OCI-LY3 (cell line): ENCODE measurements at regions not wholly inside any gene's neighbourhood (a gene's known extent, or its start where the extent isn't known, plus 50 kb on each side); places are given as distances from the start of the nearest gene placed in this dataset.

Source experiments
- EZH2phosphoT487 ChIP-seq: fragments of 200-600 bp; shearing (Covaris generic); IDR thresholded peaks from 2 replicates; pipeline ENCODE4 v1.6.1; 2018; ENCODE audit warnings: antibody characterized with exemption, mixed run types, low read depth
- TF ChIP-seq, protein P1 (sequence below): fragments of 200-600, 300-600 bp; sonication (generic); IDR thresholded peaks from 2 replicates; pipeline ENCODE4 v1.5.1; 2014; ENCODE audit warnings: antibody characterized with exemption, low read length, low read depth

DNA sequence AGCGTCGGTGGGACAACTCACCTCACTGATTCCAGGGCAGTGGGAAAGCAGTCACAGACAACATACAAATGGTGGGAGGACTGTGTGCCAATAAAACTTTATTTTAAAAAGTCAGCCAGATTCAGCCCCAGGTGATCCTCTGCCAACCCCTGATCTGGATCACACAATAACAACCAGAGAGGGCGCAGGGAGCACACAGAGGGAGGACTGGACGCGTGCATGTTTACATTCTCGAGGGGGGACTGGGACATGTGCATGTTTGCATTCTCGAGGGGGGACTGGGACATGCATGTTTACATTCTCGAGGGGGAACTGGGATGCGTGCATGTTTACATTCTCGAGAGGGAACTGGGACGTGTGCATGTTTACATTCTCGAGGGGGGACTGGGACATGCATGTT, 209.5 kb downstream of the NDUFA10 start:
- TF ChIP-seq, protein P1, sequence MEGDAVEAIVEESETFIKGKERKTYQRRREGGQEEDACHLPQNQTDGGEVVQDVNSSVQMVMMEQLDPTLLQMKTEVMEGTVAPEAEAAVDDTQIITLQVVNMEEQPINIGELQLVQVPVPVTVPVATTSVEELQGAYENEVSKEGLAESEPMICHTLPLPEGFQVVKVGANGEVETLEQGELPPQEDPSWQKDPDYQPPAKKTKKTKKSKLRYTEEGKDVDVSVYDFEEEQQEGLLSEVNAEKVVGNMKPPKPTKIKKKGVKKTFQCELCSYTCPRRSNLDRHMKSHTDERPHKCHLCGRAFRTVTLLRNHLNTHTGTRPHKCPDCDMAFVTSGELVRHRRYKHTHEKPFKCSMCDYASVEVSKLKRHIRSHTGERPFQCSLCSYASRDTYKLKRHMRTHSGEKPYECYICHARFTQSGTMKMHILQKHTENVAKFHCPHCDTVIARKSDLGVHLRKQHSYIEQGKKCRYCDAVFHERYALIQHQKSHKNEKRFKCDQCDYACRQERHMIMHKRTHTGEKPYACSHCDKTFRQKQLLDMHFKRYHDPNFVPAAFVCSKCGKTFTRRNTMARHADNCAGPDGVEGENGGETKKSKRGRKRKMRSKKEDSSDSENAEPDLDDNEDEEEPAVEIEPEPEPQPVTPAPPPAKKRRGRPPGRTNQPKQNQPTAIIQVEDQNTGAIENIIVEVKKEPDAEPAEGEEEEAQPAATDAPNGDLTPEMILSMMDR: no peak
- no peak for TF ChIP-seq EZH2phosphoT487
